H9 (cell line): ENCODE measurements at regions not wholly inside any gene's neighbourhood (a gene's known extent, or its start where the extent isn't known, plus 50 kb on each side); places are given as distances from the start of the nearest gene placed in this dataset.

ENCODE experiments used
- DNase-seq: peaks from one replicate; pipeline ENCODE4 v3.0.0-alpha.2; 2017
- H2AFZ ChIP-seq: one replicate; pipeline ENCODE4 v1.6.1; 2013; ENCODE audit warnings: mild to moderate bottlenecking, low read length, control low read depth, moderate library complexity
- H2AK5ac ChIP-seq: 2 replicates; pipeline ENCODE4 v1.6.1; 2013; ENCODE audit warnings: low read length, control low read depth, mixed read lengths; ENCODE audit not compliant: insufficient read length
- H2BK120ac ChIP-seq: one replicate; pipeline ENCODE4 v1.6.1; 2013; ENCODE audit warnings: low read depth, mild to moderate bottlenecking, low read length, control low read depth, inconsistent platforms; ENCODE audit not compliant: poor library complexity, severe bottlenecking
- H2BK12ac ChIP-seq: 2 replicates; pipeline ENCODE4 v1.6.1; 2013; ENCODE audit warnings: low read length, control low read depth, mixed read lengths, low read depth; ENCODE audit not compliant: insufficient read length
- H2BK15ac ChIP-seq: 2 replicates; pipeline ENCODE4 v1.6.1; 2013; ENCODE audit warnings: low read depth, low read length, control low read depth
- H2BK20ac ChIP-seq: one replicate; pipeline ENCODE4 v1.6.1; 2013; ENCODE audit warnings: low read depth, mild to moderate bottlenecking, low read length, control low read depth, inconsistent platforms; ENCODE audit not compliant: poor library complexity, severe bottlenecking
- H2BK5ac ChIP-seq: 2 replicates; pipeline ENCODE4 v1.6.1; 2013; ENCODE audit warnings: low read length, control low read depth, mixed read lengths; ENCODE audit not compliant: insufficient read length
- H3K14ac ChIP-seq: 2 replicates; pipeline ENCODE4 v1.6.1; 2013; ENCODE audit warnings: low read length, control low read depth; ENCODE audit not compliant: insufficient read depth
- H3K18ac ChIP-seq: 2 replicates; pipeline ENCODE4 v1.6.1; 2013; ENCODE audit warnings: low read depth, mild to moderate bottlenecking, mixed read lengths, low read length, control low read depth; ENCODE audit not compliant: insufficient read length
- H3K23ac ChIP-seq: 2 replicates; pipeline ENCODE4 v1.6.1; 2013; ENCODE audit warnings: low read length, control low read depth, mixed read lengths, low read depth; ENCODE audit not compliant: insufficient read length
- H3K23me2 ChIP-seq: 2 replicates; pipeline ENCODE4 v1.6.1; 2013; ENCODE audit warnings: low read depth, mild to moderate bottlenecking, mixed read lengths, low read length, control low read depth; ENCODE audit not compliant: insufficient read length, poor library complexity, severe bottlenecking
- H3K27ac ChIP-seq: 2 replicates; pipeline ENCODE4 v1.5.1; 2013; ENCODE audit warnings: low read length, control low read depth, mixed read lengths, low read depth; ENCODE audit not compliant: insufficient read length
- H3K27me3 ChIP-seq: 2 replicates; pipeline ENCODE4 v1.6.1; 2013; ENCODE audit warnings: low read length, control low read depth, inconsistent platforms; ENCODE audit not compliant: insufficient read depth
- H3K4ac ChIP-seq: 2 replicates; pipeline ENCODE4 v1.6.1; 2013; ENCODE audit warnings: low read depth, mild to moderate bottlenecking, control low read depth, inconsistent platforms, low read length, moderate library complexity
- H3K4me1 ChIP-seq: 2 replicates; pipeline ENCODE4 v1.6.1; 2013; ENCODE audit warnings: low read length, control low read depth, inconsistent platforms; ENCODE audit not compliant: insufficient read depth
- H3K4me2 ChIP-seq: 2 replicates; pipeline ENCODE4 v1.6.1; 2013; ENCODE audit warnings: low read length, control low read depth, mixed read lengths; ENCODE audit not compliant: insufficient read length, insufficient read depth
- H3K56ac ChIP-seq: 2 replicates; pipeline ENCODE4 v1.6.1; 2013; ENCODE audit warnings: low read depth, mild to moderate bottlenecking, mixed read lengths, low read length, control low read depth; ENCODE audit not compliant: insufficient read length
- H3K79me1 ChIP-seq: 2 replicates; pipeline ENCODE4 v1.6.1; 2013; ENCODE audit warnings: low read depth, mild to moderate bottlenecking, moderate library complexity, low read length, control low read depth, inconsistent platforms; ENCODE audit not compliant: insufficient read depth, poor library complexity, severe bottlenecking
- H3K79me2 ChIP-seq: 2 replicates; pipeline ENCODE4 v1.6.1; 2013; ENCODE audit warnings: low read length, control low read depth, inconsistent platforms; ENCODE audit not compliant: insufficient read depth
- H3K9ac ChIP-seq: 2 replicates; pipeline ENCODE4 v1.6.1; 2013; ENCODE audit warnings: low read length, control low read depth, mixed read lengths; ENCODE audit not compliant: insufficient read length; ENCODE audit errors: extremely low read depth
- H3K9me3 ChIP-seq: one replicate; pipeline ENCODE4 v1.6.1; 2013; ENCODE audit warnings: low read depth, low read length, inconsistent platforms; ENCODE audit not compliant: control insufficient read depth
- H3T11ph ChIP-seq: one replicate; pipeline ENCODE4 v1.6.1; 2013; ENCODE audit warnings: mild to moderate bottlenecking, low read length, control low read depth, inconsistent platforms
- H4K20me1 ChIP-seq: one replicate; pipeline ENCODE4 v1.6.1; 2013; ENCODE audit not compliant: control insufficient read depth, insufficient read length, insufficient read depth
- H4K5ac ChIP-seq: 2 replicates; pipeline ENCODE4 v1.6.1; 2013; ENCODE audit warnings: low read depth, mild to moderate bottlenecking, mixed read lengths, low read length, control low read depth; ENCODE audit not compliant: insufficient read length
- H4K8ac ChIP-seq: replicated peaks from 2 replicates; pipeline ENCODE4 v1.6.1; 2013; ENCODE audit warnings: low read length, control low read depth, mixed read lengths, low read depth; ENCODE audit not compliant: insufficient read length
- H4K91ac ChIP-seq: 2 replicates; pipeline ENCODE4 v1.6.1; 2013; ENCODE audit warnings: low read depth, mild to moderate bottlenecking, moderate library complexity, mixed read lengths, low read length, control low read depth; ENCODE audit not compliant: insufficient read length
- H3K27ac Mint-ChIP-seq, 3 experiments: 2 replicates in 2 of 3; 3 replicates in 1 of 3; pipeline ENCODE4 v1.8.0; 2020 to 2021; ENCODE audit warnings: mixed read lengths in 3 of 3, mild to moderate bottlenecking in 1 of 3, moderate library complexity in 1 of 3
- H3K27me3 Mint-ChIP-seq: 2 replicates; pipeline ENCODE4 v1.8.0; 2021; ENCODE audit warnings: low read depth, mild to moderate bottlenecking, moderate library complexity, mixed read lengths
- H3K36me3 Mint-ChIP-seq, 3 experiments: 2 replicates in 2 of 3; 3 replicates in 1 of 3; pipeline ENCODE4 v1.8.0; 2020 to 2021; ENCODE audit warnings: low read depth in 3 of 3, mixed read lengths in 3 of 3; ENCODE audit not compliant: insufficient read depth in 1 of 3
- H3K4me1 Mint-ChIP-seq, 2 experiments: 2 replicates each; pipeline ENCODE4 v1.8.0; 2020; ENCODE audit warnings: mixed read lengths in 2 of 2
- H3K4me3 Mint-ChIP-seq, 2 experiments: 2 replicates in 1 of 2; 3 replicates in 1 of 2; pipeline ENCODE4 v1.8.0; 2020 to 2021; ENCODE audit warnings: mild to moderate bottlenecking in 2 of 2, mixed read lengths in 2 of 2, moderate library complexity in 1 of 2
- H3K9me3 Mint-ChIP-seq, 2 experiments: 2 replicates in 1 of 2; 3 replicates in 1 of 2; pipeline ENCODE4 v1.8.0; 2020; ENCODE audit warnings: mild to moderate bottlenecking in 2 of 2, mixed read lengths in 2 of 2, moderate library complexity in 1 of 2
- WGBS: extraction: QIAGEN DNeasy Blood & Tissue Kit; methylation state at CpG from one replicate; pipeline ENCODE4 v1.1.7; 2013; ENCODE audit warnings: missing lambda C conversion rate, low lambda C conversion rate, mixed read lengths; ENCODE audit not compliant: insufficient read length; ENCODE audit errors: extremely low coverage; 5-methylcytosine and 5-hydroxymethylcytosine counted together
- TF ChIP-seq, protein P1 (sequence below): fragments of 200-600 bp; sonication (generic); conservative IDR thresholded peaks from 3 replicates; pipeline ENCODE4 v1.8.0; 2021; ENCODE audit warnings: antibody characterized with exemption, mild to moderate bottlenecking

DNA sequence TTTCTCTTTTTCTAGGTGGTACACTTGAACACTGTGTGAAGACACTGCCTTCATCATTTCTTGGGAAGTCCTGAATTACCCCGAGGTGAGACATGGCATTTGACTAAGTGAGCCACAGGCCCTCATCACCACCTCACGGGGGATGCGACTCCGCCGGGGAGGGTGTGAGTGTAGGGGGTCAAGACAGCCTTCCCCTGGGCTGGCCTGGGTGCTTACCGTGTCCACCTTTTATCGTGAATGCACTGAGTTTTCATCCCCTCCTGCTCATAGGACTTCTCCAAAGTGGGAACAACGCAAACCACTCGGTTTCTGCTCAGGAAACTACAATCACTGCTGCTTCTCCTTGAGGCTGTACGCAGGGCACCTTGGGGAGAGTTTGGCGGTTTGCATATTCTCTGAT lies 176.9 kb downstream of the SH2D4B start:
- Histone ChIP-seq H3K56ac (no peak overlapping the region), H2BK20ac (no peak overlapping the region), H4K91ac (no peak overlapping the region), H2BK120ac (no peak overlapping the region), H2BK15ac (no peak overlapping the region), H3K27ac (no peak overlapping the region), H3K9ac (no peak overlapping the region), H4K5ac (no peak overlapping the region), H2AFZ (no peak overlapping the region), H3K4me1 (no peaks in the 10 kb centered on the region), H3K14ac (no peak overlapping the region), H4K20me1 (no peaks in the 10 kb centered on the region), H3K79me2 (no peaks in the 10 kb centered on the region), H4K8ac (no peak overlapping the region), H3K23me2 (no peaks in the 10 kb centered on the region), H2AK5ac (no peak overlapping the region), H3K79me1 (no peaks in the 10 kb centered on the region), H2BK12ac (no peak overlapping the region), H3K4ac (no peak overlapping the region), H2BK5ac (no peak overlapping the region), H3T11ph (no peak overlapping the region), H3K4me2 (no peak overlapping the region), H3K18ac (no peak overlapping the region), H3K27me3 (no peaks in the 10 kb centered on the region), H3K23ac (no peak overlapping the region), H3K9me3 (no peaks in the 10 kb centered on the region)
- H3K27me3 Mint-ChIP-seq, result no peaks in the 10 kb centered on the region
- no peak overlapping the region; a peak in 1 of 7 replicates for H3K27ac Mint-ChIP-seq
- no peak for DNase-seq
- no peaks in the 10 kb centered on the region for H3K36me3 Mint-ChIP-seq
- no peaks in the 10 kb centered on the region for H3K9me3 Mint-ChIP-seq
- peaks cover 3 to 9% of the 10 kb centered on the region in 2 experiments; a peak in 3 of 4 replicates for H3K4me1 Mint-ChIP-seq
- WGBS, result no CpG with 5 or more reads among the region's 11 CpGs
- H3K4me3 Mint-ChIP-seq, result no peak overlapping the region
- TF ChIP-seq, protein P1, sequence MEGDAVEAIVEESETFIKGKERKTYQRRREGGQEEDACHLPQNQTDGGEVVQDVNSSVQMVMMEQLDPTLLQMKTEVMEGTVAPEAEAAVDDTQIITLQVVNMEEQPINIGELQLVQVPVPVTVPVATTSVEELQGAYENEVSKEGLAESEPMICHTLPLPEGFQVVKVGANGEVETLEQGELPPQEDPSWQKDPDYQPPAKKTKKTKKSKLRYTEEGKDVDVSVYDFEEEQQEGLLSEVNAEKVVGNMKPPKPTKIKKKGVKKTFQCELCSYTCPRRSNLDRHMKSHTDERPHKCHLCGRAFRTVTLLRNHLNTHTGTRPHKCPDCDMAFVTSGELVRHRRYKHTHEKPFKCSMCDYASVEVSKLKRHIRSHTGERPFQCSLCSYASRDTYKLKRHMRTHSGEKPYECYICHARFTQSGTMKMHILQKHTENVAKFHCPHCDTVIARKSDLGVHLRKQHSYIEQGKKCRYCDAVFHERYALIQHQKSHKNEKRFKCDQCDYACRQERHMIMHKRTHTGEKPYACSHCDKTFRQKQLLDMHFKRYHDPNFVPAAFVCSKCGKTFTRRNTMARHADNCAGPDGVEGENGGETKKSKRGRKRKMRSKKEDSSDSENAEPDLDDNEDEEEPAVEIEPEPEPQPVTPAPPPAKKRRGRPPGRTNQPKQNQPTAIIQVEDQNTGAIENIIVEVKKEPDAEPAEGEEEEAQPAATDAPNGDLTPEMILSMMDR, result no peak
